ENCODE measurements at regions not wholly inside any gene's neighbourhood (a gene's known extent, or its start where the extent isn't known, plus 50 kb on each side); places are given as distances from the start of the nearest gene placed in this dataset.
A peak's percentile ranks its signal among the peaks of the same experiment; 100 is the strongest.
"Not testable (repeated sequence)": the region's sequence is repeated elsewhere in the genome, so short reads cannot be mapped to it uniquely, and the experiment has no call there.

GRCh38 chr4:125590158-125590557, 275.4 kb downstream of the FAT4 start:
- DNase-seq: peak in 2 of 5 donors; percentile 38 to 64
- Histone ChIP-seq H3K36me3 (ENCODE audit: control insufficient read depth in 2 of 3, insufficient read depth in 3 of 3, low read length in 3 of 3) (no peaks in the 10 kb centered on the region), H3K9me3 (ENCODE audit: control insufficient read depth in 2 of 3, insufficient read depth in 1 of 3, low read length in 3 of 3) (no peaks in the 10 kb centered on the region), H3K4me3 (ENCODE audit: low read length in 3 of 3) (no peak overlapping the region), H3K4me1 (ENCODE audit: control insufficient read depth in 2 of 3, insufficient read depth in 2 of 3, low read depth in 1 of 3, low read length in 3 of 3) (no peaks in the 10 kb centered on the region), H3K27ac (ENCODE audit: low read depth in 2 of 2, low read length in 2 of 2) (no peak overlapping the region), H3K27me3 (ENCODE audit: control insufficient read depth, insufficient read depth, low read length) (no peaks in the 10 kb centered on the region), H3K9ac (ENCODE audit: low read length in 3 of 3) (no peak overlapping the region)
- TF ChIP-seq, protein P1, sequence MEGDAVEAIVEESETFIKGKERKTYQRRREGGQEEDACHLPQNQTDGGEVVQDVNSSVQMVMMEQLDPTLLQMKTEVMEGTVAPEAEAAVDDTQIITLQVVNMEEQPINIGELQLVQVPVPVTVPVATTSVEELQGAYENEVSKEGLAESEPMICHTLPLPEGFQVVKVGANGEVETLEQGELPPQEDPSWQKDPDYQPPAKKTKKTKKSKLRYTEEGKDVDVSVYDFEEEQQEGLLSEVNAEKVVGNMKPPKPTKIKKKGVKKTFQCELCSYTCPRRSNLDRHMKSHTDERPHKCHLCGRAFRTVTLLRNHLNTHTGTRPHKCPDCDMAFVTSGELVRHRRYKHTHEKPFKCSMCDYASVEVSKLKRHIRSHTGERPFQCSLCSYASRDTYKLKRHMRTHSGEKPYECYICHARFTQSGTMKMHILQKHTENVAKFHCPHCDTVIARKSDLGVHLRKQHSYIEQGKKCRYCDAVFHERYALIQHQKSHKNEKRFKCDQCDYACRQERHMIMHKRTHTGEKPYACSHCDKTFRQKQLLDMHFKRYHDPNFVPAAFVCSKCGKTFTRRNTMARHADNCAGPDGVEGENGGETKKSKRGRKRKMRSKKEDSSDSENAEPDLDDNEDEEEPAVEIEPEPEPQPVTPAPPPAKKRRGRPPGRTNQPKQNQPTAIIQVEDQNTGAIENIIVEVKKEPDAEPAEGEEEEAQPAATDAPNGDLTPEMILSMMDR (IDR thresholded peaks at IDR 0.05; ENCODE audit: borderline replicate concordance, extremely low read depth, insufficient read depth): no peak
- intact Hi-C loops (cut with DNase I): no loop called here
- FAIRE-seq: no peak

- Histone ChIP-seq H3K27me3 (ENCODE audit: control insufficient read depth, insufficient read depth, low read length) (no peaks in the 10 kb centered on the region), H3K9me3 (ENCODE audit: control insufficient read depth in 2 of 3, insufficient read depth in 1 of 3, low read length in 3 of 3) (no peaks in the 10 kb centered on the region), H3K27ac (ENCODE audit: low read depth in 2 of 2, low read length in 2 of 2) (no peak overlapping the region), H3K36me3 (ENCODE audit: control insufficient read depth in 2 of 3, insufficient read depth in 3 of 3, low read length in 3 of 3) (no peaks in the 10 kb centered on the region), H3K4me3 (ENCODE audit: low read length in 3 of 3) (no peak overlapping the region), H3K9ac (ENCODE audit: low read length in 3 of 3) (no peak overlapping the region), H3K4me1 (ENCODE audit: control insufficient read depth in 2 of 3, insufficient read depth in 2 of 3, low read depth in 1 of 3, low read length in 3 of 3) (no peaks in the 10 kb centered on the region)
- FAIRE-seq: no peak
- intact Hi-C loops (cut with DNase I): no loop called here
- TF ChIP-seq, protein P1 (IDR thresholded peaks at IDR 0.05; ENCODE audit: borderline replicate concordance, extremely low read depth, insufficient read depth): no peak
- DNase-seq: no peak
Measured at GRCh38 chr4:125591290-125591689, 276.5 kb downstream of the FAT4 start.

DNA sequence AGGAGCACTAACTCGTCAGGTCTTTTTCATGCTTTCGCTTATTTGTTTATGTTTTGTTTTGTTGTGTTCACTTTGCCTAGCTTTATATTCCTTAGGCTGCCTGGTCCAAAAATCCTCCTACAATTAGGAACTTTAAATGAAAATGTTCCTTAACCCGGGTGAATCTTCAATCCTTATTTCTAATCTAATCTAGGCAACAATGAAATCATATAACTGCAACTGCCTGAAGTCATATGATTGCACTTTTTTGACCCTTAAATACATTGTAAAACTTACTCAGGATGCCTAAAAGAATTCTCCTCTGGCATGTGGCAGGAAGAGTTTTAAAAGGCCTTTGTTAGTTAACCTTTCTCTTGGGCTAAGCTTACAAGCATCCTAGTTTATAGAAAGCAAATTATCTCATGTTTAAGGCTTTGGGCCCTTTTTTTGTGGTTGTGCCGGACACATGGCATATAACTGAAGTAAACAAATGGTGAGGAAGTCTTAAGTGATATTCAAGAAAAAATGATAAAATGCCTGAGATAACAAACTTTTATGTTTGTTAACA, 279.4 kb downstream of the FAT4 start:
- Histone ChIP-seq H3K27me3 (ENCODE audit: control insufficient read depth, insufficient read depth, low read length) (no peaks in the 10 kb centered on the region), H3K36me3 (ENCODE audit: control insufficient read depth in 2 of 3, insufficient read depth in 3 of 3, low read length in 3 of 3) (no peaks in the 10 kb centered on the region), H3K9me3 (ENCODE audit: control insufficient read depth in 2 of 3, insufficient read depth in 1 of 3, low read length in 3 of 3) (no peaks in the 10 kb centered on the region), H3K9ac (ENCODE audit: low read length in 3 of 3) (no peak overlapping the region), H3K4me1 (ENCODE audit: control insufficient read depth in 2 of 3, insufficient read depth in 2 of 3, low read depth in 1 of 3, low read length in 3 of 3) (no peaks in the 10 kb centered on the region), H3K4me3 (ENCODE audit: low read length in 3 of 3) (no peak overlapping the region), H3K27ac (ENCODE audit: low read depth in 2 of 2, low read length in 2 of 2) (no peak overlapping the region)
- TF ChIP-seq, protein P1 (IDR thresholded peaks at IDR 0.05; ENCODE audit: borderline replicate concordance, extremely low read depth, insufficient read depth): no peak
- FAIRE-seq (no peak), DNase-seq (no peak)
- intact Hi-C loops (cut with DNase I): no loop called here

DNA sequence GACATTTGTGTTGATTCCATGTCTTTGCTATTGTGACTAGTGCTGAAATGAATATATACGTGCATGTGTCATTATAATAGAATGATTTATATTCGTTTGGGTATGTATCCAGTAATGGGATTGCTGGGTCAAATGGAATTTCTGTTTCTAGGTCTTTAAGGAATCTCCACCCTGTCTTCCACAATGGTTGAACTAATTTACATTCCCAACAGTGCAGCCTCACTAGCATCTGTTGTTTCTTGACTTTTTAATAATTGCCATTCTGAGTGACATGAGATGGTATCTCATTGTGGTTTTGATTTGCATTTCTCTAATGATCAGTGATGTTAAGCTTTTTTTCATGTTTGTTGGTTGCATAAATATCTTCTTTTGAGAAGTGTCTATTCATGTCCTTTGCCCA, 291.2 kb downstream of the FAT4 start:
- intact Hi-C loops (cut with DNase I); H3K27ac ChIP-seq (ENCODE audit: low read depth in 2 of 2, low read length in 2 of 2); H3K9me3 ChIP-seq (ENCODE audit: control insufficient read depth in 2 of 3, insufficient read depth in 1 of 3, low read length in 3 of 3); H3K4me3 ChIP-seq (ENCODE audit: low read length in 3 of 3); H3K36me3 ChIP-seq (ENCODE audit: control insufficient read depth in 2 of 3, insufficient read depth in 3 of 3, low read length in 3 of 3); H3K9ac ChIP-seq (ENCODE audit: low read length in 3 of 3); FAIRE-seq; H3K4me1 ChIP-seq (ENCODE audit: control insufficient read depth in 2 of 3, insufficient read depth in 2 of 3, low read depth in 1 of 3, low read length in 3 of 3); DNase-seq; H3K27me3 ChIP-seq (ENCODE audit: control insufficient read depth, insufficient read depth, low read length): not testable (repeated sequence)

Data from kidney (tissue), 13 donors.